Mesenchymal stem cell (in vitro differentiated cells and primary cell): ENCODE measurements at regions not wholly inside any gene's neighbourhood (a gene's known extent, or its start where the extent isn't known, plus 50 kb on each side); places are given as distances from the start of the nearest gene placed in this dataset.

Experiments
- DNase-seq: peaks from one replicate; pipeline ENCODE4 v3.0.0-alpha.2; 2013
- H2AFZ ChIP-seq: one replicate; pipeline ENCODE4 v1.6.1; 2013; ENCODE audit warnings: low read depth, mild to moderate bottlenecking, control low read depth, inconsistent platforms, low read length, moderate library complexity
- H2AK5ac ChIP-seq: 2 replicates; pipeline ENCODE4 v1.6.1; 2013; ENCODE audit warnings: low read length, moderate library complexity, mild to moderate bottlenecking, inconsistent platforms; ENCODE audit not compliant: severe bottlenecking
- H2BK120ac ChIP-seq: one replicate; pipeline ENCODE4 v1.6.1; 2013; ENCODE audit warnings: low read depth, mild to moderate bottlenecking, inconsistent platforms, low read length, moderate library complexity
- H2BK12ac ChIP-seq, 2 experiments: one replicate each; pipeline ENCODE4 v1.6.1; 2013; ENCODE audit warnings: inconsistent platforms in 2 of 2, low read length in 2 of 2, mild to moderate bottlenecking in 2 of 2, moderate library complexity in 2 of 2, control low read depth in 1 of 2
- H2BK15ac ChIP-seq: one replicate; pipeline ENCODE4 v1.6.1; 2013; ENCODE audit warnings: mild to moderate bottlenecking, low read depth, inconsistent platforms; ENCODE audit not compliant: poor library complexity, severe bottlenecking
- H2BK5ac ChIP-seq: 2 replicates; pipeline ENCODE4 v1.6.1; 2013; ENCODE audit warnings: low read depth, mild to moderate bottlenecking, low read length, control low read depth, inconsistent platforms; ENCODE audit not compliant: poor library complexity, severe bottlenecking
- H3K14ac ChIP-seq, 2 experiments: one replicate each; pipeline ENCODE4 v1.6.1; 2013; ENCODE audit warnings: inconsistent platforms in 2 of 2, low read length in 2 of 2, control low read depth in 1 of 2, mild to moderate bottlenecking in 1 of 2, moderate library complexity in 1 of 2
- H3K18ac ChIP-seq, 2 experiments: one replicate each; pipeline ENCODE4 v1.6.1; 2013; ENCODE audit warnings: inconsistent platforms in 2 of 2, low read length in 2 of 2, control low read depth in 1 of 2, low read depth in 1 of 2, mild to moderate bottlenecking in 1 of 2
- H3K23ac ChIP-seq, 2 experiments: one replicate each; pipeline ENCODE4 v1.6.1; 2013; ENCODE audit warnings: inconsistent platforms in 2 of 2, low read length in 2 of 2, mild to moderate bottlenecking in 2 of 2, moderate library complexity in 2 of 2, control low read depth in 1 of 2
- H3K27ac ChIP-seq: 2 replicates; pipeline ENCODE4 v1.5.1; 2013; ENCODE audit warnings: mild to moderate bottlenecking, moderate library complexity, low read length, control low read depth, inconsistent platforms; ENCODE audit not compliant: poor library complexity, severe bottlenecking
- H3K27me3 ChIP-seq, 2 experiments: 2 replicates each; pipeline versions ENCODE4 v1.6.1 to v1.7.0; 2013; ENCODE audit warnings: low read length in 2 of 2, mild to moderate bottlenecking in 2 of 2, moderate library complexity in 2 of 2, control low read depth in 1 of 2, inconsistent platforms in 1 of 2; ENCODE audit not compliant: control insufficient read depth in 1 of 2, insufficient read depth in 1 of 2
- H3K36me3 ChIP-seq, 2 experiments: 2 replicates each; pipeline versions ENCODE4 v1.6.1 to v1.7.0; 2013; ENCODE audit warnings: low read length in 2 of 2, control low read depth in 1 of 2, inconsistent platforms in 1 of 2, low read depth in 1 of 2, mild to moderate bottlenecking in 1 of 2; ENCODE audit not compliant: insufficient read depth in 2 of 2, control insufficient read depth in 1 of 2
- H3K4ac ChIP-seq, 2 experiments: one replicate each; pipeline ENCODE4 v1.6.1; 2013; ENCODE audit warnings: inconsistent platforms in 2 of 2, low read length in 2 of 2, mild to moderate bottlenecking in 2 of 2, moderate library complexity in 2 of 2, control low read depth in 1 of 2, low read depth in 1 of 2
- H3K4me1 ChIP-seq: 2 replicates; pipeline ENCODE4 v1.6.1; 2013; ENCODE audit warnings: low read depth, low read length, control low read depth; ENCODE audit not compliant: control insufficient read depth, insufficient read depth
- H3K4me2 ChIP-seq: 2 replicates; pipeline ENCODE4 v1.6.1; 2013; ENCODE audit warnings: low read length, mild to moderate bottlenecking, inconsistent platforms; ENCODE audit not compliant: poor library complexity, severe bottlenecking
- H3K4me3 ChIP-seq, 2 experiments: 2 replicates each; pipeline versions ENCODE4 v1.5.1 to v1.7.0; 2013; ENCODE audit warnings: low read length in 2 of 2, mild to moderate bottlenecking in 2 of 2, control low read depth in 1 of 2, low read depth in 1 of 2; ENCODE audit not compliant: insufficient read depth in 1 of 2
- H3K79me1 ChIP-seq: replicated peaks from 2 replicates; pipeline ENCODE4 v1.6.1; 2013; ENCODE audit warnings: mild to moderate bottlenecking, control low read depth, low read length, inconsistent platforms; ENCODE audit not compliant: poor library complexity, severe bottlenecking
- H3K9ac ChIP-seq: 2 replicates; pipeline ENCODE4 v1.7.0; 2013; ENCODE audit warnings: mild to moderate bottlenecking, low read length, moderate library complexity
- H3K9me3 ChIP-seq: 2 replicates; pipeline ENCODE4 v1.7.0; 2013; ENCODE audit warnings: mild to moderate bottlenecking, low read length; ENCODE audit not compliant: control insufficient read depth
- H4K8ac ChIP-seq: one replicate; pipeline ENCODE4 v1.6.1; 2013; ENCODE audit warnings: inconsistent platforms, mild to moderate bottlenecking, low read length, moderate library complexity
- H4K91ac ChIP-seq: one replicate; pipeline ENCODE4 v1.6.1; 2013; ENCODE audit warnings: mild to moderate bottlenecking, low read length, inconsistent platforms
- WGBS: methylation state at CpG from one replicate; pipeline ENCODE4 v1.1.7; 2013; ENCODE audit warnings: mixed read lengths; 5-methylcytosine and 5-hydroxymethylcytosine counted together

- H2AK5ac ChIP-seq, result peak overlapping the region; percentile 62
- peak overlapping the region; percentile 87 for H4K8ac ChIP-seq
- peak overlapping the region in 1 of 2 experiments; percentile 70 for H3K23ac ChIP-seq
- peak overlapping the region in 1 of 2 experiments; percentile 84 for H3K14ac ChIP-seq
- H3K4me2 ChIP-seq, result no peak overlapping the region
- peak overlapping the region; percentile 20 for H2AFZ ChIP-seq
- H3K27ac ChIP-seq, result peak overlapping the region; percentile 85
- H4K91ac ChIP-seq, result peak overlapping the region; percentile 97
- peak overlapping the region in 1 of 2 experiments; percentile 9 for H3K4me3 ChIP-seq
- H2BK120ac ChIP-seq, result peak overlapping the region; percentile 75
- peak overlapping the region; percentile 79 for H3K9ac ChIP-seq
- H2BK12ac ChIP-seq, result peak overlapping the region; percentile 95 to 96
- DNase-seq, result peak; percentile 98
- peak overlapping the region; percentile 77 to 93 for H3K4ac ChIP-seq
- 14% methylated on average over 16 of the region's 16 CpGs for WGBS
- H3K18ac ChIP-seq, result peak overlapping the region; percentile 74 to 99
- H2BK15ac ChIP-seq, result peak overlapping the region; percentile 60
- no peaks in the 10 kb centered on the region for H3K9me3 ChIP-seq
- H3K4me1 ChIP-seq, result peaks cover 36% of the 10 kb centered on the region
- no peak overlapping the region for H2BK5ac ChIP-seq
- H3K36me3 ChIP-seq, result no peaks in the 10 kb centered on the region
- no peaks in the 10 kb centered on the region for H3K79me1 ChIP-seq
- no peaks in the 10 kb centered on the region for H3K27me3 ChIP-seq
These were observed 311.3 kb upstream of the ZMIZ1 start for GRCh38 chr10:78757344-78757925.

- H3K79me1 ChIP-seq, result no peaks in the 10 kb centered on the region
- peaks cover 36% of the 10 kb centered on the region for H3K4me1 ChIP-seq
- H4K91ac ChIP-seq, result peak overlapping the region; percentile 97
- DNase-seq, result no peak
- H3K4me2 ChIP-seq, result no peak overlapping the region
- peak overlapping the region; percentile 75 for H2BK120ac ChIP-seq
- H4K8ac ChIP-seq, result peak overlapping the region; percentile 87
- peak overlapping the region; percentile 79 for H3K9ac ChIP-seq
- H2BK12ac ChIP-seq, result peak overlapping the region; percentile 95 to 96
- H3K27me3 ChIP-seq, result no peaks in the 10 kb centered on the region
- no peak overlapping the region for H2BK5ac ChIP-seq
- H3K18ac ChIP-seq, result peak overlapping the region; percentile 74 to 99
- H3K27ac ChIP-seq, result peak overlapping the region; percentile 85
- H3K23ac ChIP-seq, result no peak overlapping the region
- peak overlapping the region in 1 of 2 experiments; percentile 76 for H3K14ac ChIP-seq
- 90% methylated on average over 6 of the region's 6 CpGs for WGBS
- no peaks in the 10 kb centered on the region for H3K36me3 ChIP-seq
- H2AK5ac ChIP-seq, result peak overlapping the region; percentile 62
- peak overlapping the region; percentile 77 to 93 for H3K4ac ChIP-seq
- no peak overlapping the region for H2BK15ac ChIP-seq
- H2AFZ ChIP-seq, result peak overlapping the region; percentile 20
- no peaks in the 10 kb centered on the region for H3K9me3 ChIP-seq
- no peak overlapping the region for H3K4me3 ChIP-seq
These were observed 310.6 kb upstream of the ZMIZ1 start for GRCh38 chr10:78758176-78758575.

- H3K4me2 ChIP-seq, result no peak overlapping the region
- no peak overlapping the region for H3K4me3 ChIP-seq
- no peak overlapping the region for H2AFZ ChIP-seq
- peaks cover 36% of the 10 kb centered on the region for H3K4me1 ChIP-seq
- no peak for DNase-seq
- H2BK120ac ChIP-seq, result no peak overlapping the region
- no peak overlapping the region for H4K91ac ChIP-seq
- H3K9me3 ChIP-seq, result no peaks in the 10 kb centered on the region
- H3K4ac ChIP-seq, result no peak overlapping the region
- peak overlapping the region in 1 of 2 experiments; percentile 5 for H3K18ac ChIP-seq
- H2AK5ac ChIP-seq, result no peak overlapping the region
- peaks cover 0 to 3% of the 10 kb centered on the region in 2 experiments for H3K36me3 ChIP-seq
- H4K8ac ChIP-seq, result no peak overlapping the region
- H3K27ac ChIP-seq, result no peak overlapping the region
- no peaks in the 10 kb centered on the region for H3K79me1 ChIP-seq
- no peak overlapping the region for H2BK5ac ChIP-seq
- H3K23ac ChIP-seq, result no peak overlapping the region
- no peak overlapping the region for H2BK12ac ChIP-seq
- WGBS, result 92% methylated on average over 3 of the region's 5 CpGs
- no peak overlapping the region for H2BK15ac ChIP-seq
- H3K14ac ChIP-seq, result no peak overlapping the region
- H3K9ac ChIP-seq, result no peak overlapping the region
- H3K27me3 ChIP-seq, result no peaks in the 10 kb centered on the region
These were observed 309.2 kb upstream of the ZMIZ1 start for GRCh38 chr10:78759456-78760120.

- H3K23ac ChIP-seq, result no peak overlapping the region
- peak overlapping the region; percentile 64 for H4K91ac ChIP-seq
- H2BK5ac ChIP-seq, result no peak overlapping the region
- no peak overlapping the region for H3K4me2 ChIP-seq
- no peak overlapping the region for H2AFZ ChIP-seq
- peak overlapping the region; percentile 48 for H4K8ac ChIP-seq
- H3K36me3 ChIP-seq, result peaks cover 0 to 3% of the 10 kb centered on the region in 2 experiments
- H2BK12ac ChIP-seq, result peak overlapping the region in 1 of 2 experiments; percentile 40
- no peak overlapping the region for H3K14ac ChIP-seq
- no peak overlapping the region for H2BK120ac ChIP-seq
- no peaks in the 10 kb centered on the region for H3K79me1 ChIP-seq
- H2BK15ac ChIP-seq, result no peak overlapping the region
- no peaks in the 10 kb centered on the region for H3K9me3 ChIP-seq
- no peaks in the 10 kb centered on the region for H3K27me3 ChIP-seq
- H3K4ac ChIP-seq, result peak overlapping the region in 1 of 2 experiments; percentile 17
- H3K27ac ChIP-seq, result no peak overlapping the region
- no peak overlapping the region for H3K9ac ChIP-seq
- peak overlapping the region in 1 of 2 experiments; percentile 11 for H3K18ac ChIP-seq
- peaks cover 28% of the 10 kb centered on the region for H3K4me1 ChIP-seq
- H2AK5ac ChIP-seq, result peak overlapping the region; percentile 32
- DNase-seq, result no peak
- WGBS, result 93% methylated on average over 8 of the region's 8 CpGs
- no peak overlapping the region for H3K4me3 ChIP-seq
These were observed 308.1 kb upstream of the ZMIZ1 start for GRCh38 chr10:78760463-78761310.
